ENCODE measurements at regions not wholly inside any gene's neighbourhood (a gene's known extent, or its start where the extent isn't known, plus 50 kb on each side); places are given as distances from the start of the nearest gene placed in this dataset.

GRCh38 chr13:74329962-74330361 lies 195.8 kb upstream of the KLF12 start:
- no peak for ATAC-seq
- Mint-ChIP-seq H3K36me3 (ENCODE audit: low read depth) (peaks cover 4% of the 10 kb centered on the region), H3K27ac (no peak overlapping the region), H3K4me3 (no peak overlapping the region), H3K9me3 (no peaks in the 10 kb centered on the region), H3K4me1 (no peaks in the 10 kb centered on the region), H3K27me3 (no peaks in the 10 kb centered on the region)
- no peak for DNase-seq

DNA sequence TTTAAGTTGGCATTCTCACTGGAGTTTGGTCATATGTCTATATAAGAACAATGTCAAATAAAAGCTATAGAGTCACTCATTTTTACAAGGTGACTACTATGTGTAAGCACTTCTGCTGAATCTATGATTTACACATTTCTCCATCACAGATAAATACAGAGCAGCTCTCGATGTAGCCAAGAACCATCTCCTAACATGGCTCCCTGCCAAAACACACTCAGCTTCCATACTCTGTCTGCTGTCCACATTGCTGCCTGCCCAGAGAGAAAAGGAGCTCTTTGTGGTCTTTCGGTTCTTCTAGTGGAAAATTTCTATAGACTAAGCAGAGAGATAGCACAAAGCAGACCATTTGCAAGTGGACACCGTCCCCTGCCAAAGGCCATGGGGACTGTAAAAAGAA lies 190.9 kb upstream of the KLF12 start:
- H3K4me3 Mint-ChIP-seq: no peak overlapping the region
- no peaks in the 10 kb centered on the region for H3K9me3 Mint-ChIP-seq
- DNase-seq (no peak), ATAC-seq (no peak)
- no peak overlapping the region for H3K27ac Mint-ChIP-seq
- no peaks in the 10 kb centered on the region for H3K4me1 Mint-ChIP-seq
- H3K27me3 Mint-ChIP-seq: no peaks in the 10 kb centered on the region
- no peaks in the 10 kb centered on the region for H3K36me3 Mint-ChIP-seq (ENCODE audit: low read depth)

- Mint-ChIP-seq H3K27ac (no peak overlapping the region), H3K36me3 (ENCODE audit: low read depth) (no peaks in the 10 kb centered on the region), H3K9me3 (no peaks in the 10 kb centered on the region), H3K4me3 (no peak overlapping the region), H3K4me1 (no peaks in the 10 kb centered on the region), H3K27me3 (no peaks in the 10 kb centered on the region)
- ATAC-seq (no peak), DNase-seq (no peak)
These were observed 190.1 kb upstream of the KLF12 start for GRCh38 chr13:74324338-74324737.

DNA sequence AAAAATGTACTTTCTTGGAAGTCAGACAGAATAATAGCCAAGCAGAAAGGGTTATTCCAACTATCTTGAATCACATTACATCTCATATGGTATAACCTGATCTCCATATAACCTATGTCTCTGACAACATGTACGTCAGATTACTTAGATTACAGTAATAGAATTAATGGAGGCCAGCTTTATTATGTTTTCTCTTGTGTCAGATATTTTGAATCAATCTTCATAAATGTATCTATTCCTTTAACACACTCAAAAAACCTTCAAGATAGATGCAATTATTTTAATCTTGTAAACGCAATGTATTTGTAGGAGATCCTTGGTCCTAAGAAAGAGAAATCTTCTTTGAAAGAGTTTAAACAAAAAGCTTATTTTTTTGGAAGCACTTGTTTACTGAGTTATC lies 188.4 kb upstream of the KLF12 start:
- H3K4me3 Mint-ChIP-seq: no peak overlapping the region
- no peaks in the 10 kb centered on the region for H3K27me3 Mint-ChIP-seq
- DNase-seq: no peak
- ATAC-seq: no peak
- no peaks in the 10 kb centered on the region for H3K4me1 Mint-ChIP-seq
- H3K36me3 Mint-ChIP-seq (ENCODE audit: low read depth): no peaks in the 10 kb centered on the region
- H3K9me3 Mint-ChIP-seq: no peaks in the 10 kb centered on the region
- H3K27ac Mint-ChIP-seq: no peak overlapping the region

- no peaks in the 10 kb centered on the region for H3K27me3 Mint-ChIP-seq
- H3K4me3 Mint-ChIP-seq: no peak overlapping the region
- peaks cover 3% of the 10 kb centered on the region for H3K36me3 Mint-ChIP-seq (ENCODE audit: low read depth)
- H3K9me3 Mint-ChIP-seq: no peaks in the 10 kb centered on the region
- H3K27ac Mint-ChIP-seq: no peak overlapping the region
- no peak for DNase-seq
- H3K4me1 Mint-ChIP-seq: peaks cover 5% of the 10 kb centered on the region
- ATAC-seq: no peak
These were observed 186.1 kb upstream of the KLF12 start for GRCh38 chr13:74320282-74320681.

DNA sequence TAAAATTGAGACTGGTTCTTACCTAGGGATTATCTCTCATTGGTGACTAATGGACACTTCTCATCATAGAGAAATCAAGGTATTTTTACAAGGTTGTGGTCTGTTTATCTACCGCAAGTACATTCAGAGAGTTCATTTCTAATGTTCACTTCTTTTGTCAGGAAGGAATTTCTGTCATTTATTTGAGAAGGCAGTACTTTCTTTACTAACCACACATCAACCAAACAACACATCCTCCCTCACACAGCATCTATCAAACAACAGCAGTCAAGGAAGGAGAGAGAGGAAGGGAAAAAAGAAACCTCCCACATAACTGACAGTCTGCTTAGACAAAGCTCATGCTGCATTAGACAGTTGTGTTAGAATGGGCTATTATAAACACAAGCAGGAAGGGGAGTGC lies 182.3 kb upstream of the KLF12 start:
- H3K9me3 Mint-ChIP-seq: peaks cover 7% of the 10 kb centered on the region
- H3K4me3 Mint-ChIP-seq: no peak overlapping the region
- DNase-seq (no peak), ATAC-seq (no peak)
- H3K27me3 Mint-ChIP-seq: no peaks in the 10 kb centered on the region
- H3K36me3 Mint-ChIP-seq (ENCODE audit: low read depth): peaks cover 4% of the 10 kb centered on the region
- H3K27ac Mint-ChIP-seq: no peak overlapping the region
- H3K4me1 Mint-ChIP-seq: peaks cover 5% of the 10 kb centered on the region

GRCh38 chr13:74306496-74306895 lies 172.3 kb upstream of the KLF12 start:
- Mint-ChIP-seq H3K4me1 (peaks cover 15% of the 10 kb centered on the region), H3K27me3 (no peaks in the 10 kb centered on the region), H3K4me3 (no peak overlapping the region), H3K36me3 (ENCODE audit: low read depth) (no peaks in the 10 kb centered on the region), H3K9me3 (no peaks in the 10 kb centered on the region), H3K27ac (no peak overlapping the region)
- peak; percentile 33 for ATAC-seq
- DNase-seq: no peak

- peaks cover 15% of the 10 kb centered on the region for H3K4me1 Mint-ChIP-seq
- no peak overlapping the region for H3K4me3 Mint-ChIP-seq
- ATAC-seq (no peak), DNase-seq (no peak)
- no peaks in the 10 kb centered on the region for H3K36me3 Mint-ChIP-seq (ENCODE audit: low read depth)
- H3K9me3 Mint-ChIP-seq: no peaks in the 10 kb centered on the region
- H3K27me3 Mint-ChIP-seq: no peaks in the 10 kb centered on the region
- no peak overlapping the region for H3K27ac Mint-ChIP-seq
These were observed 171.7 kb upstream of the KLF12 start for GRCh38 chr13:74305876-74306275.

DNA sequence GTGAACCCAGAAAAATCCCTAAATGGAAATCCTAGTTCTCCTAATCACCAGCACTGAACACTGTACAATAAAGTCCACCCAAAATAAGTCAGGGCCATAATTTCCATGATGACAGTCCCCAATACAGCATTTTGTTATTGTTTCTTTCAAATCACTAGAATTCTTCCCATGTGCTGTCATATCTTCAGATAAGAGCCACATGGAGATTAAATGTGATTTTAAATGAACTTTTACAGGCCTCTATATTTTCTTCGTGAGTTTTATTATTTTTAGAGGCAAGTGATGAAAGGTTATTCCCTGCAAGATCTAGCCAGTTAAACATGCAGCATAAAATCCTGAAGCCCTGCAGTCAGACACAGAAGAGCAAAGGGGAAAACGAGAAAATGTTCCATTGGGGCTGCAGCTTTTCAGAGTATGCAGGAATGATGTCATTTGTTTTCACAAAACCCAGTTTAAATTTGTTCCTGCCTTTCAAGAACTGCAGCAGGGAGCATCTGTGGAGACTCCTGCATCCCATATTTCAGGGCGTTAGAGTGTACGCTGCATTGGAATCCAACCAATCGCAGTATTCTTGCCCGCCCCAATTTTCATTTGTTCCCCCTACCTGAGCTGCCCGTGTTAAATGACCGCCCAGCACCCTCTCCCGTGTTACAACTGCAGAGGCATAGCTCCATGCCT lies 167.2 kb upstream of the KLF12 start:
- Mint-ChIP-seq H3K4me1 (peaks cover 10% of the 10 kb centered on the region), H3K27me3 (no peaks in the 10 kb centered on the region), H3K4me3 (no peak overlapping the region), H3K27ac (no peak overlapping the region), H3K36me3 (ENCODE audit: low read depth) (no peaks in the 10 kb centered on the region), H3K9me3 (no peaks in the 10 kb centered on the region)
- DNase-seq (no peak), ATAC-seq (no peak)

DNA sequence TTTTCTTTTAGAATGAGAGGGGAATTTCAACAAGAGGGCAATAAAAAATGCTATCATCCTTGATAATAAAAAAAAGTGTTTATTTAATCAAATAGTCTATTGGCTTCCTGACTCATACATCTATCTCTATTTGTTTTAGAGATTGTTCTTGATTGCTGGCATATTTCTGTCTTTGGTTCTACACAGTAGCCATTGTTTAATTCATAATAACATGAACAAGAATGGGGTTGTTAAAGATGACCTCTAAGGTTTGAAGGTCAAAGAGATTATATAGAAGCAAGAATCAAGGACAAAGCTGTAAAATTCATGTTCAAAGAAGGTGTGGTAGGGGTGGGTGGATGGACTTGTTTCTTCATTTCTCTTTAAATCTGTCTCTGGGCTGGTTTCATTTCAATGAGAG lies 166.0 kb upstream of the KLF12 start:
- DNase-seq (no peak), ATAC-seq (no peak)
- Mint-ChIP-seq H3K27ac (no peak overlapping the region), H3K4me1 (peaks cover 2% of the 10 kb centered on the region), H3K36me3 (ENCODE audit: low read depth) (no peaks in the 10 kb centered on the region), H3K27me3 (no peaks in the 10 kb centered on the region), H3K9me3 (no peaks in the 10 kb centered on the region), H3K4me3 (no peak overlapping the region)

DNA sequence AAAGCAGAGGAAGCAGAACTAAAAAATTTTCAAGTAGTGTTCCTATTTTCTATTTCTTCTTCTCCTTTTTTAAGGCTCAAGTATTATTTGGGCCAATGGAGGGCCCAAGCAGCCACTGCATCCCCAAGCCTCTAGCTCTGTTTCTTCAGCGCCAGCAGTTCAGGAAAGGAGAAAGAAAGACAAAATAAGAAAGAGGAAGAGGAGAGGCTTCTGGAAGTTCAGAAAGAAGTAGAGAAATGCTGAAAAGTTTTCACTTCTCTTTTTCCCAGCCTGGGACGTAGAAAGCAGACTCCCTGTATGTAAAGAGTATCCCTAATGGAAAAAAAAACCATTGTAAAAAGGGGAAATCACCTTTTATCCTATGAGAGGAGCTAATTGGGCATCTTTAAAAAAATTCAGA lies 165.5 kb upstream of the KLF12 start:
- peaks cover 2% of the 10 kb centered on the region for H3K4me1 Mint-ChIP-seq
- ATAC-seq: no peak
- no peaks in the 10 kb centered on the region for H3K9me3 Mint-ChIP-seq
- H3K27me3 Mint-ChIP-seq: no peaks in the 10 kb centered on the region
- no peak overlapping the region for H3K27ac Mint-ChIP-seq
- no peaks in the 10 kb centered on the region for H3K36me3 Mint-ChIP-seq (ENCODE audit: low read depth)
- H3K4me3 Mint-ChIP-seq: no peak overlapping the region
- no peak for DNase-seq

DNA sequence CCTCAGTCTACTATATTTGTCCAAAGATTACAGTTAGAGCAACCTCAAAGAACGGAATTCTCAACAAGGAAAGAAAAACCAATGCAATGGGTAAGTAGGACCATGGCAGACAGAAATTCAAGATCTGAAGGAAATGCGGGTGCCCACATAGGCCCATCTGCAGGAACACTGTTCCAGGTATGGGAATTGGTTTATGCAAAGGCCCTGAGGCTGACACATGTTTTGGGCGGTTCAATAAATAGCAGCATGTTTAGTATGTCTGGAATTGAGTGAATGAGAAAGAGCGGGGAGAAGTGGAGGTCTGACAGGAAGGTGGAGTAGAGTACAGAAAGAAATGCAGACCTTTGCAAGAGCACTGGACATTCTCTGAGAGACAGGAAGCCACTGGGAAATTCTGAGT lies 164.7 kb upstream of the KLF12 start:
- peaks cover 2% of the 10 kb centered on the region for H3K4me1 Mint-ChIP-seq
- no peak overlapping the region for H3K4me3 Mint-ChIP-seq
- H3K27ac Mint-ChIP-seq: no peak overlapping the region
- DNase-seq (no peak), ATAC-seq (no peak)
- no peaks in the 10 kb centered on the region for H3K36me3 Mint-ChIP-seq (ENCODE audit: low read depth)
- H3K9me3 Mint-ChIP-seq: no peaks in the 10 kb centered on the region
- H3K27me3 Mint-ChIP-seq: no peaks in the 10 kb centered on the region

DNA sequence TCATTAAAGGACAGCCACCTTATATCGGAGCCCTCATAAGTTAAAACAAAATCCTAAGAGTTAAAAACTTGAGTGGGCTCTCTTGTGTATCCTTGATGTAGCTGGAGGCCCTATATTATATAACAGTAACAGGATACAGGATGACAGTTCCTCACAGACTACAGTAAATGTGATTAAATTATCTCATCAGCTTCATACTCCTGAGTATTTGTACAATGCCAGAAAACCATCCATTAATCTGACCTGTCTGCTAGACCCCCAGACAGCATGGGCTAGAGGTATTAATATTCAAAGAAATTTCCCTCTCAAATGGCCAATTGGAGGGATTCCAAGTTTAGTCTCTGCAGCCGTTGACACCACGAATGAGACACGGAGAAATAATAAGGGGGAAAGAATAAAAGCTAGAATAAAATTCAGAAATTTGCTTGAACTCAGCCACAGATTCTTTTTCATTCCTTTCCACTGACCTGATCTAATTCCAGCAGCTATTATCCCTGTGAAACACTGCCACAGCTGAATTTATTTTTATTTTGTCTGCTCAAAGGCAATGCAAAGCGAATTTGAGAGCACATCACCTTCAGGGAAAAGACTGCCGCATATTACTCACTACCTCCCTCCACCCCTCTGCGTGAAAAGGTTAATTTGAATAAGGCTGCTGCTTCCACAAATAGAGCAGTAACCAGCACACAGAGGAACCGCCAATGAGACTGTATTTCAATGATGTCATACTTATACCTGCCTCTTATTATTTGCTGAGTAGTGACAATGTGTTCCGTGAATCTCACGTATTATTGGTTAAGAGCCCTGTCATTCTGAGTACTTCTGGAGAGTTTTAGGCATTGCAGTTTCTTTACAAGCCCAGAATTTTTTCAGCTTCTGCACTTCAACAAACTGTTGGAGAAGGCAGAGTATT lies 155.9 kb upstream of the KLF12 start:
- Mint-ChIP-seq H3K27me3 (no peaks in the 10 kb centered on the region), H3K36me3 (ENCODE audit: low read depth) (no peaks in the 10 kb centered on the region), H3K4me1 (peaks cover 61% of the 10 kb centered on the region), H3K9me3 (no peaks in the 10 kb centered on the region), H3K27ac (peak overlapping the region; percentile 57), H3K4me3 (peak overlapping the region; percentile 62)
- ATAC-seq (peak; percentile 89), DNase-seq (peak; percentile 27)

DNA sequence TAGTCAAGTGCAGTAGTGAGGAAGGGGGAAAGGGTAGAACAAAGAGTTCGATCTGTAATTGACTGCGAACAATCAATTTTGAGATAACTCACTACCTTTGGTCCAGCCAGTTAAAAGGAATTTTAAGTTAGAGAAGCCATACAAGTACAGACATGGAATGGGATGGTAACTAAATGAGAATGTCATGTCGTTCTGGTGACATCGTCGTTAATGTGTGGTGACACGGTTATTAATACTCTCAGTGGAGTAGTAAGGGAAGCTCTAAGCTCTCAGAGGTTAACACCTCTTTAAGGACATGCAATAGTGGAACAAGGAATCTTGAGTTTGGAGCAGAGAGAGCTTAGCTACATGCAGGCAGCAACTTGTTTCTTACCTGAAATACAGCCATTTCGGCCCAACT lies 154.9 kb upstream of the KLF12 start:
- DNase-seq: no peak
- peaks cover 71% of the 10 kb centered on the region for H3K4me1 Mint-ChIP-seq
- H3K9me3 Mint-ChIP-seq: no peaks in the 10 kb centered on the region
- no peaks in the 10 kb centered on the region for H3K27me3 Mint-ChIP-seq
- no peaks in the 10 kb centered on the region for H3K36me3 Mint-ChIP-seq (ENCODE audit: low read depth)
- no peak overlapping the region for H3K27ac Mint-ChIP-seq
- ATAC-seq: no peak
- H3K4me3 Mint-ChIP-seq: no peak overlapping the region

- Mint-ChIP-seq H3K9me3 (no peaks in the 10 kb centered on the region), H3K36me3 (ENCODE audit: low read depth) (no peaks in the 10 kb centered on the region), H3K4me1 (peaks cover 74% of the 10 kb centered on the region), H3K27me3 (no peaks in the 10 kb centered on the region), H3K4me3 (peak overlapping the region; percentile 81), H3K27ac (peak overlapping the region; percentile 93)
- no peak for ATAC-seq
- peak; percentile 22 for DNase-seq
These were observed 154.2 kb upstream of the KLF12 start for GRCh38 chr13:74288361-74288911.
